Nephron progenitor cell (in vitro differentiated cells): ENCODE measurements at regions not wholly inside any gene's neighbourhood (a gene's known extent, or its start where the extent isn't known, plus 50 kb on each side); places are given as distances from the start of the nearest gene placed in this dataset.

Source experiments
- DNase-seq: peaks from one replicate; pipeline ENCODE4 v3.0.0; 2021
- H3K27ac Mint-ChIP-seq: 2 replicates; pipeline ENCODE4 v1.8.0; 2021; ENCODE audit warnings: mild to moderate bottlenecking, moderate library complexity, mixed read lengths
- H3K27me3 Mint-ChIP-seq: 2 replicates; pipeline ENCODE4 v1.8.0; 2021; ENCODE audit warnings: mild to moderate bottlenecking, low read depth, mixed read lengths; ENCODE audit not compliant: poor library complexity
- H3K36me3 Mint-ChIP-seq: 2 replicates; pipeline ENCODE4 v1.8.0; 2021; ENCODE audit warnings: low read depth, mixed read lengths
- H3K4me1 Mint-ChIP-seq: 2 replicates; pipeline ENCODE4 v1.8.0; 2021; ENCODE audit warnings: mixed read lengths
- H3K4me3 Mint-ChIP-seq: 2 replicates; pipeline ENCODE4 v1.8.0; 2021; ENCODE audit warnings: mild to moderate bottlenecking, moderate library complexity, mixed read lengths
- H3K9me3 Mint-ChIP-seq: 2 replicates; pipeline ENCODE4 v1.8.0; 2021; ENCODE audit warnings: mild to moderate bottlenecking, moderate library complexity, mixed read lengths
- TF ChIP-seq, protein P1 (sequence below): fragments of 200-600 bp; sonication (generic); IDR thresholded peaks from 2 replicates; pipeline ENCODE4 v1.5.0; 2021; ENCODE audit warnings: antibody characterized with exemption

DNA sequence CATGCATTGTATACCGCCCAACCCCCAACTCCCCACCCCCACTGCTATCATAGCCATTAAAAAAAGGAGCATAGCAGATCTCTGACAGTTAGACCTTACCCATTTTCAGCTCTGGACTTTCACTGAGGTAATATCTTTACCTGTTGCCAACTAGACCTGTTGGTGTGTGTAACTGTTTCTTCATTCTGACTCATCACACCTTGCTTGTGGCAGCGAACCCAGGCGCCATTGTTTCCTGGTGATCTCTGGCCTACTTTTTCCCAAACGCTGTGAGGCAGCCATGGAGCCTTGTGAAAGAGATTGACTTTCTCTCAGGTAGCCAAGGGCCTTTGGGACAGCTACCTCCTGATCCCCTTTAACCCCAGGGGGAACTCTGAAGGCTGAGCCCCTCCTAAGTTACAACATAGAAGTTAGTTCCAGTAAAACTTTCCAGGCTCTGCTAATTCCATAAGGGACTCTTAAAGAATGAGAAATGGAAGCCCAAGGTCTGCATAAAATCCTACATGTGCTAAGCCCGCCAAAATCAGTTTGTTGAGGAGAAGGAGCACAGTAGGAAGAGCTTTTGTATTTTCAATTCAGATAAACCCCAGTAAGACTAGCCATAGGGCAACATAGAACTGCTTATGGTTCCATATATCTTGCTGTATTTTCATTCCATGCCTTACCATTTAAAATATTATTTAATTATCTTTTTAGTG is 196.1 kb upstream of the CAMK1G start:
- Mint-ChIP-seq H3K36me3 (no peaks in the 10 kb centered on the region), H3K4me1 (peaks cover 24% of the 10 kb centered on the region), H3K27me3 (no peaks in the 10 kb centered on the region), H3K4me3 (no peak overlapping the region), H3K9me3 (no peaks in the 10 kb centered on the region), H3K27ac (no peak overlapping the region)
- TF ChIP-seq, protein P1, sequence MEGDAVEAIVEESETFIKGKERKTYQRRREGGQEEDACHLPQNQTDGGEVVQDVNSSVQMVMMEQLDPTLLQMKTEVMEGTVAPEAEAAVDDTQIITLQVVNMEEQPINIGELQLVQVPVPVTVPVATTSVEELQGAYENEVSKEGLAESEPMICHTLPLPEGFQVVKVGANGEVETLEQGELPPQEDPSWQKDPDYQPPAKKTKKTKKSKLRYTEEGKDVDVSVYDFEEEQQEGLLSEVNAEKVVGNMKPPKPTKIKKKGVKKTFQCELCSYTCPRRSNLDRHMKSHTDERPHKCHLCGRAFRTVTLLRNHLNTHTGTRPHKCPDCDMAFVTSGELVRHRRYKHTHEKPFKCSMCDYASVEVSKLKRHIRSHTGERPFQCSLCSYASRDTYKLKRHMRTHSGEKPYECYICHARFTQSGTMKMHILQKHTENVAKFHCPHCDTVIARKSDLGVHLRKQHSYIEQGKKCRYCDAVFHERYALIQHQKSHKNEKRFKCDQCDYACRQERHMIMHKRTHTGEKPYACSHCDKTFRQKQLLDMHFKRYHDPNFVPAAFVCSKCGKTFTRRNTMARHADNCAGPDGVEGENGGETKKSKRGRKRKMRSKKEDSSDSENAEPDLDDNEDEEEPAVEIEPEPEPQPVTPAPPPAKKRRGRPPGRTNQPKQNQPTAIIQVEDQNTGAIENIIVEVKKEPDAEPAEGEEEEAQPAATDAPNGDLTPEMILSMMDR = no peak
- DNase-seq = no peak

DNA sequence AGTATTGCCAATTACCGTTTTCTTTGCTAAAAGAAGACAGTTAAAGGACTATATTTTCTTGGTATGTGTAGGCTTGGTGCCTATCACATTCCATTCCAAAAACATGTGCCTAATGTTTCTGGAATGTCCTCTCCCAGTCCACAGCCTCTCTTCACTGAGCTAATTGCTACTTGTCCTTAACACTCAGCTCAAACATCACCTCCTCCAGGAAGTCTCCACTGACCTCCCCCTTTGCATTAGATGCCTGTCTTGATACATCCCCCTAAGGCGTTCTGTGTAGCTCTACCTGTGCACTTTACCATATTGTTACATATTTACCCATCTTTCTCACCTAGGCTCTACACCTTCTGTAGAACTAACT is 195.6 kb upstream of the CAMK1G start:
- no peak overlapping the region for H3K4me3 Mint-ChIP-seq
- no peaks in the 10 kb centered on the region for H3K36me3 Mint-ChIP-seq
- H3K4me1 Mint-ChIP-seq = peaks cover 20% of the 10 kb centered on the region

DNA sequence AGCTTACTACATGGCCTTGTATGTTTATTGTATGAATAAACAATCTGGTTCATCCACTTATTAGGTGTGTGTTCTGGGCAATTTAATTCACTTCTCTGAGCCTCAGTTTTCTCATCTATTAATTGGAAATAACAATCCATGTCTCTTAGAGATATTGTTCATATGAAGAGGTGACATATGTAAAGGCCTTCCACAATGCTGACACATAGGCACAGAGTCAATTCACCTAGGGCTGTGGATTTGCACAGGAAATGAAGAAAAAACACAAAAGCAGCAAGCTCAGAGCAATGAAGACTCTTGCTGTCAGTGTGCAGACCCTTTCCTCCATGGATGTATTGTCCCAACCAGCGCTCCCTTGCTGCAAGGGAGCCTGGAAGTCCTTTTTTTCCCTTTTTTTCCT is 195.2 kb upstream of the CAMK1G start:
- Mint-ChIP-seq H3K9me3 (no peaks in the 10 kb centered on the region), H3K27ac (no peak overlapping the region), H3K36me3 (no peaks in the 10 kb centered on the region), H3K4me1 (peaks cover 18% of the 10 kb centered on the region), H3K4me3 (no peak overlapping the region), H3K27me3 (no peaks in the 10 kb centered on the region)
- TF ChIP-seq, protein P1 = no peak
- no peak for DNase-seq

More for the DNA sequence above, 195.6 kb upstream of the CAMK1G start:
- no peaks in the 10 kb centered on the region for H3K9me3 Mint-ChIP-seq
- H3K27ac Mint-ChIP-seq = no peak overlapping the region
- TF ChIP-seq, protein P1 = no peak
- no peaks in the 10 kb centered on the region for H3K27me3 Mint-ChIP-seq
- no peak for DNase-seq

DNA sequence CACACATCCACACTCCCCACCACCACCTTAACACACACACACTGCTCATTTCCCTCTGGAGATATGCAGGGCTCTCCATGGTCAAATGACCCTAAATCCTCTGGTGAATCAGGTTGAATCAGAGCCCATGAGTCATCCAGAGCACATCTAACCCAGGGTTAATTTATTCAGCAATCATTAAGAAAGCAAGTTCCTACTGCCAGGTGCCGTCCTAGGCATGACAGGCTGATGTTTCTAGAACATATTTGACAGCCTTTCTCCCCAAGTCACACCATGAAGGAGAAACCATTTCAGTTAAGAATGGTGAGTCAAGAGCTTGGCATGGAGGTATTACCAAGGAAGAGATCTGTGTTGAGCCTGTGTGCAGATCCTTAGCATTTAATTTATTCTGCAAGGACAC is 194.3 kb upstream of the CAMK1G start:
- H3K4me3 Mint-ChIP-seq = no peak overlapping the region

DNA sequence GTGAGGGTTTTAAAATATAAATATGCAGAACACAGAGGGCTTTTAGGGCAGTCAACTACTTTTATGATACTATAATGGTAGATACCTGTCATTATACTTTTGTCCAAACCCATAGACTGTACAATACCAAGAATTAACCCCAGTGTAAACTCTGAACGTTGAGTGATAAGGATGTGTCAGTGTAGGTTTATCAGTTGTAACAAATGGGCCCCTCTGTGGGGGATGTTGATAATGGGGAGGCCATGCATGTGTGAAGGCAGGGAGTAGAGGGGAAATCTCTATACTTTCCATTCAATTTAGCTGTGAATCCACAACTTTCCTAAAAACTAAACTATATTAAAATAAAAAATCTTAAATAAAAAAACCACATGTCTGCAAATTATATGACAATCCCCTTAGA is 193.5 kb upstream of the CAMK1G start:
- DNase-seq = no peak
- Mint-ChIP-seq H3K27ac (no peak overlapping the region), H3K4me1 (peaks cover 14% of the 10 kb centered on the region), H3K9me3 (no peaks in the 10 kb centered on the region), H3K36me3 (no peaks in the 10 kb centered on the region), H3K27me3 (no peaks in the 10 kb centered on the region), H3K4me3 (no peak overlapping the region)
- TF ChIP-seq, protein P1 = no peak

More for the DNA sequence above, 194.3 kb upstream of the CAMK1G start:
- TF ChIP-seq, protein P1 = no peak
- Mint-ChIP-seq H3K27ac (no peak overlapping the region), H3K9me3 (no peaks in the 10 kb centered on the region), H3K27me3 (no peaks in the 10 kb centered on the region), H3K36me3 (no peaks in the 10 kb centered on the region), H3K4me1 (peaks cover 9% of the 10 kb centered on the region)
- no peak for DNase-seq

DNA sequence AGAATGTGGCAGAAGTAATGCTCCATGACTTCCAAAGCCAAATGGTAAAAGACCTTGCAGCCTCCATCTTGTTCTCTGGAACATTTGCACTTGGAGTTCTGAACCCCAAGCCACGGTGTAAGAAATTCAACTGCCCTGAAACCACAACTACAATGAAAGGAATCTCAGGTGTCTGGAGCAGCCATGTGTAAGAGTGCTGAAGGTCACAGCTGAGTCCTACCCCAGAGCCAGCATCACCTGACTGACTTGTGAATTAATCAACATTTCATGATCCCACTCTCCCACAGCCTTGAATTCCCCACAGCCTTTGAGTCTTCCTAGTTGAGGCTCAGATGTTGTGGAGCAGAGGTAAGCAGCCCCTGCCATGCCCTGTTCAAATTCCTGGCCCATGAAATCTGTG is 192.8 kb upstream of the CAMK1G start:
- H3K4me1 Mint-ChIP-seq = peaks cover 22% of the 10 kb centered on the region
- H3K27me3 Mint-ChIP-seq = no peaks in the 10 kb centered on the region
- H3K9me3 Mint-ChIP-seq = no peaks in the 10 kb centered on the region
- no peaks in the 10 kb centered on the region for H3K36me3 Mint-ChIP-seq
- no peak overlapping the region for H3K4me3 Mint-ChIP-seq
- no peak overlapping the region for H3K27ac Mint-ChIP-seq
- DNase-seq = no peak
- TF ChIP-seq, protein P1 = no peak
